ENCODE measurements at regions not wholly inside any gene's neighbourhood (a gene's known extent, or its start where the extent isn't known, plus 50 kb on each side); places are given as distances from the start of the nearest gene placed in this dataset.

DNA sequence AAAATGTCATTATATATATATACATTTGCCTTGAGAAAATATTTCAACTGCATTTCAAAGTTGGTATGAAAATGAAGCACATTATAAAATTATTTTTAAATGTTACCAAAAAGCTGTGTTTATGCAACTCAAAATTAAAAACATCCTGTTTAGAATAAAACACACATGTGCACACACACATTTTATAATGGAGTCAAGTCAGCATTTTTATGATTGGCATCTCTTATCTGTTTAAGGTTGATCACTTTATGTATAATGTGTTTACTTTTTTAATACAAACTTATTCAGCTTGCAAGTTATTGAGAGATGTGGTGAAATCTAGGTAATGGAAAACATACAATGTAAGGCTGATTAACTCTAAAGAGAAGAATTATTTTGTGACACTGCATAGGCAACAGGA is 80.4 kb downstream of the IFI44 start:
- no peak overlapping the region for H3K4me2 ChIP-seq (ENCODE audit: low read length)
- DNase-seq (ENCODE audit: low read depth) (no peak), FAIRE-seq (no peak)
- H3K36me3 Mint-ChIP-seq (ENCODE audit: low read depth, unreplicated experiment), result no peaks in the 10 kb centered on the region
- H3K27me3 ChIP-seq (ENCODE audit: insufficient read depth, low read length), result no peaks in the 10 kb centered on the region
- H3K4me1 ChIP-seq (ENCODE audit: insufficient read depth, low read length), result no peaks in the 10 kb centered on the region
- H3K27ac Mint-ChIP-seq (ENCODE audit: unreplicated experiment), result no peak overlapping the region
- no peaks in the 10 kb centered on the region for H3K9me3 Mint-ChIP-seq (ENCODE audit: unreplicated experiment)
- no peaks in the 10 kb centered on the region for H3K9me3 ChIP-seq (ENCODE audit: insufficient read depth, low read depth, low read length)
- H3K27ac ChIP-seq (ENCODE audit: low read depth, low read length), result no peak overlapping the region
- H3K4me1 Mint-ChIP-seq (ENCODE audit: low read depth, unreplicated experiment), result no peaks in the 10 kb centered on the region
- no peak for TF ChIP-seq EZH2 (IDR thresholded peaks at IDR 0.05; ENCODE audit: insufficient read depth, low read length)
- no peak for TF ChIP-seq CTCF (IDR thresholded peaks at IDR 0.05; ENCODE audit: insufficient read depth, low read depth, low read length)
- no peak overlapping the region for H3K4me3 ChIP-seq (ENCODE audit: insufficient read depth, low read depth, low read length)
- H2AFZ ChIP-seq (ENCODE audit: low read depth, low read length), result no peak overlapping the region
- no peaks in the 10 kb centered on the region for H3K36me3 ChIP-seq (ENCODE audit: insufficient read depth, low read length)
- H3K4me3 Mint-ChIP-seq (ENCODE audit: unreplicated experiment), result no peak overlapping the region
- H4K20me1 ChIP-seq (ENCODE audit: insufficient read depth, low read length), result no peaks in the 10 kb centered on the region
- H3K79me2 ChIP-seq (ENCODE audit: insufficient read depth, low read length), result no peaks in the 10 kb centered on the region
- no peaks in the 10 kb centered on the region for H3K27me3 Mint-ChIP-seq (ENCODE audit: low read depth, unreplicated experiment)
- no peak overlapping the region for H3K9ac ChIP-seq (ENCODE audit: low read length)

DNA sequence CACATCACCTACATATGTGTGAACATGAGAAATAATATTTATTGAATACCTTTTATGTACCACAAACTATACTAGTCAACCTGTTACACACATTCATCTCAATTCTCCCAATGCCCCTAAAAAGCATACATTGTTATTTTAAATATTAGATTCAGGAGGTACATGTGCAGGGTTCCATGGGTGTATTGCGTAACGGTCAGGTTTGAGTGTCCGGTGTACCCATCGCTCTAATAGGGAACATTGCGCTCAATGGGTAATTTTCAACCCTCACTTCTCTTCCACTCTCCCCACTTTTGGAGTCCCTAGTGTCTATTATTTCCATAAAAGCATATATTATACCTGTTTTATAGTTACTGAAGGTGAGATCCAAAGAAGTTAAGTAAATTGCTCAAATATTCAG is 82.0 kb downstream of the IFI44 start:
- FAIRE-seq, result no peak
- H2AFZ ChIP-seq (ENCODE audit: low read depth, low read length), result no peak overlapping the region
- no peaks in the 10 kb centered on the region for H3K27me3 Mint-ChIP-seq (ENCODE audit: low read depth, unreplicated experiment)

More for the DNA sequence above, 82.0 kb downstream of the IFI44 start:
- H3K27ac ChIP-seq (ENCODE audit: low read depth, low read length), result no peak overlapping the region
- H3K9me3 ChIP-seq (ENCODE audit: insufficient read depth, low read depth, low read length), result no peaks in the 10 kb centered on the region
- Mint-ChIP-seq H3K4me3 (ENCODE audit: unreplicated experiment) (no peak overlapping the region), H3K36me3 (ENCODE audit: low read depth, unreplicated experiment) (no peaks in the 10 kb centered on the region), H3K9me3 (ENCODE audit: unreplicated experiment) (no peaks in the 10 kb centered on the region), H3K4me1 (ENCODE audit: low read depth, unreplicated experiment) (no peaks in the 10 kb centered on the region), H3K27ac (ENCODE audit: unreplicated experiment) (no peak overlapping the region)
- H3K4me3 ChIP-seq (ENCODE audit: insufficient read depth, low read depth, low read length), result no peak overlapping the region
- H3K9ac ChIP-seq (ENCODE audit: low read length), result no peak overlapping the region
- no peaks in the 10 kb centered on the region for H3K79me2 ChIP-seq (ENCODE audit: insufficient read depth, low read length)
- H3K4me2 ChIP-seq (ENCODE audit: low read length), result no peak overlapping the region
- no peaks in the 10 kb centered on the region for H3K4me1 ChIP-seq (ENCODE audit: insufficient read depth, low read length)
- no peak for DNase-seq (ENCODE audit: low read depth)
- H4K20me1 ChIP-seq (ENCODE audit: insufficient read depth, low read length), result no peaks in the 10 kb centered on the region
- no peaks in the 10 kb centered on the region for H3K27me3 ChIP-seq (ENCODE audit: insufficient read depth, low read length)
- TF ChIP-seq EZH2 (IDR thresholded peaks at IDR 0.05; ENCODE audit: insufficient read depth, low read length) (no peak), CTCF (IDR thresholded peaks at IDR 0.05; ENCODE audit: insufficient read depth, low read depth, low read length) (no peak)
- H3K36me3 ChIP-seq (ENCODE audit: insufficient read depth, low read length), result no peaks in the 10 kb centered on the region

Data from astrocyte (in vitro differentiated cells and primary cell).